GM19035 (cell line): ENCODE measurements at regions not wholly inside any gene's neighbourhood (a gene's known extent, or its start where the extent isn't known, plus 50 kb on each side); places are given as distances from the start of the nearest gene placed in this dataset.
"Not testable (repeated sequence)": the region's sequence is repeated elsewhere in the genome, so short reads cannot be mapped to it uniquely, and the experiment has no call there.

Source experiments
- ATAC-seq: cut with Tn5 transposase; IDR thresholded peaks from one replicate; pipeline ENCODE4 v1.9.1; 2021; ENCODE audit not compliant: unreplicated experiment

DNA sequence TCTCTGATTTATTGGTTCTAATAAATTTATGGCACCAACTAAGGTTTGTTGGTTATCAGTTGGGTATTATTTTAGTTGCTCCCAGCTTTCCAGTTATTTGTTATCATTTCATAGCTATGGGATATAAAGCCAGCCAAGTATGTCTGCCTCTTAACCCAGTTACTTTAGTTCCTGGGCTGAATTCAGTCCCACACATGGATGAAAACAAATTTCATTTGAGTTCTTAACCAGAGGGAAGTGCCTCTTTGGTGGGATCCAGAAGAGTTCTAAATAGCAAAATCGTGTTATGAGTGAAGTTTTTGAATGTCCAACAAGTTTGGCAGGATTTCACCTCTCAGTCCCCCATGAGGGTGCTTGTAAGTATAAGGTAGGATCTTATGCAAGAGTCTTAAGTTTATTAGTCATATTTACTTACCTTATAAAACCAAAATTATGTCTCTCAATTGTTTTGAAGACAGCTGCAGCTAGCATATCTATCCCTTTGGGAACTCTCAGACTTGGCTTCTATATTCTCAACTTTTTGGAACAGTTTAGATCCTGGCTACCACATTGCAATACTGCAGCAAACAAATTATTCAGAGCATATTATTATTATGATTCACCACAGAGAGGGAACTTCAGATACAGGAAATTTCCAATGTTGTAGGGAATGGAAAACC is 683.6 kb downstream of the BCKDHB start:
- no peak for ATAC-seq

DNA sequence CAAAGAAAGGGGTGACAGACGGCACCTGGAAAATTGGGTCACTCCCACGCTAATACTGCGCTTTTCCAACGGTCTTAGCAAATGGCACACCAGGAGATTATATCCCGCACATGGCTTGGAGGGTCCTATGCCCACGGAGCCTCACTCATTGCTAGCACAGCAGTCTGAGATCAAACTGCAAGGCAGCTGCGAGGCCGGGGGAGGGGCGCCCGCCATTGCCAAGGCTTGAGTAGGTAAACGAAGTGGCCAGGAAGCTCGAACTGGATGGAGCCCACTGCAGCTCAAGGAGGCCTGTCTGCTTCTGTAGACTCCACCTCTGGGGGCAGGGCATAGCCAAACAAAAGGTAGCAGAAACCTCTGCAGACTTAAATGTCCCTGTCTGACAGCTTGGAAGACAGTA is 676.8 kb downstream of the BCKDHB start:
- ATAC-seq, result not testable (repeated sequence)

GRCh38 chr6:80771941-80772340 is 665.5 kb downstream of the BCKDHB start:
- no peak for ATAC-seq

DNA sequence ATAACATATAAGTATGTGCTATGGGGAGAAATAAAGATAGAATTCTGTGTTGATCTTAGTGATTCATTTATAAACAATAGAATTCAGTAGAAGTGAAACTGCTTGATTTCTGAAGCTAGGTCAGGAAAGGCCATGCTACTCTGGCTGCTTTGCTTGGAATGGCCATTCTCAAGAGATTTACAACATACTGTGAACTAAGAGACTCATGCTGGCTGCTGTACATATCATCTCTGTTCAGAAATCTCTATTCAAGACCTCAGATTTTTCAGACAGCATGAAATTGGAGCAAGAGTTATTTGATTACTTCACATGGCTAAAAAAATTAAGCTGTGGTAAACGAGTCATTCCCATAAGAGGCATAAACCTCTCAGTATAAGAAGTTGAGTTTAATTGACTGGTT is 662.6 kb downstream of the BCKDHB start:
- ATAC-seq, result no peak

DNA sequence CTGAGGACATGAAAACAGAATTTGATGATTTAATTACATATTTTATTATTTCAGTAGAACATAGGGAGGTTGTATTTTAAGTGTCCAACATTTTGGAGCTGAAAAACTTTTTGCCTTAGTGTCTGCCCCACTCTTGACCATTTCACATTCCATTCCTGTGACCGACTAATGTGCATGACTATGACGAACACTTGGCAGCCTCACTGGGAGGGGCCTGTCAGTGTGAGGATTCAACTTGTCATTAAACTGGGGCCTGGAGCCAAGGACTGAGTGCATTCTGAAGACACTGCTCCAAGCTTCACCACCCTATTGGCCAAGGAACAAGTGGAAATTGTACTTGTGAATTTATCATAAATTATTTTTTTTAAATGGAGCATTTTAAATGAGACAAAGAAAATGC is 661.3 kb downstream of the BCKDHB start:
- ATAC-seq, result no peak

DNA sequence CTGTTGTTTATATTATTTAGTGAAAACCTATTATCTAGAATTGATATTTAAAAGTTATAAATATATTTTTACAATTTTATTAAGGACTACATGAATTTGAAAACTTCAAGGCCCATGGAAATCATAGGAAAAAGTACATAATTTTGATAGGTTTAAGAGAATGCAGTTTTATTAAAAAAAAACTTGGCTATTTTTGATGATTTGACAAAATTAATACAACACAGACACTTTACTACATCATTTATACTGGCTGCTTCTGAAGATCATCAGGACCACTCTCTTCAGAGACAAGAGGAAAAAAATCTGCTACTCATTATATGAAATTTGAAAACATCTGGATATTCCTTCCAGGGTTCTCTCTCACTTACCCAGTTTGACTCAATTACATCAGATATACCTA is 637.7 kb downstream of the BCKDHB start:
- no peak for ATAC-seq

DNA sequence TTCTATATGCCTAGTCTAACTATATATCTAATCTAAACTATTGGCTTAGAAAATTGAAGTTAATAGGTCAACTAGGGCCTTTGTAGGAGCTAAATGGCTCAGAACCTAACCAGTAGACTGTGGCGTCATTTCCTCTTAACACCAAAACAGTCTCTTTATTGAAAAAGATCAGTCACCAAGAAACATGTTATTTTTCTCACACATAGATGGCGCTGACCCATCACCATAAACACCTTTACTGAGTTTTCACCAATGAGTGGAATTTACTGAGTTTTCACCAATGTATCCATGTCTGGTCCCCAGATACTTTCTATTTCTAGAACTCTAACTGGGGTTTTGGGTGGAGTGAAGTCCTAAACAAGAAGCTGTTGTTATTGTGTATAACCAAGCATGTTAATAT is 636.0 kb downstream of the BCKDHB start:
- no peak for ATAC-seq

- no peak for ATAC-seq
Observed at GRCh38 chr6:80733641-80734040, 627.2 kb downstream of the BCKDHB start.

- ATAC-seq, result no peak
Observed at GRCh38 chr6:80728830-80729229, 622.4 kb downstream of the BCKDHB start.

DNA sequence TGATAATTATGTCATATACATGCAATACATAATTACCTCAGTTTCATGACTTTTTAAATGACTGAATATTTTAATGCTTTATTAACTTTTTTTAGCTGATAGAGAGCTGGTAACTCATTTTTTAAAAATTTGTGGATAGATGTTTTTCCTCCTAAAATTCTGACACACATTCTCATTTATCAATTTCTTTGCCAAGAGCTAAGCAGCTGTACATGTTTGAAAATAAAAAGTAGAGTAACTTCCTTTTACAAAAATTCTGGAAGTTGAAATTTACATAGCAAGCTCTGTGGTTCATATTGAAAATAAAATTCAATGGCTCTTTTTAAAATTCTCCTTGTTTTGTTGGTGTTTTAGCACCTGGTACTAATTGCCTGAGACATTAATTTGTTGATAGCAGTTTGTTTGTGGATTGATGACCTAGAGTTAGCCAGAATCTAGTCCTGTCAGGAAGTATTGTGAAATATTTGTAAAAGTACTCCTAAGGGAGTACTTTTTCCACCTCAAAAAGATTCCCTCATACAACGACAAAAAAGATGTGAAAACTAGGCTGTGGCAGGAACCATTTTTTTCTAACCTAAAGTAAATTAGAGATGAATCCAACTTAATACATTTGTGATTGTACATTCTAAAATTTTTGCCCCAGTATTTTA is 621.8 kb downstream of the BCKDHB start:
- ATAC-seq, result no peak

DNA sequence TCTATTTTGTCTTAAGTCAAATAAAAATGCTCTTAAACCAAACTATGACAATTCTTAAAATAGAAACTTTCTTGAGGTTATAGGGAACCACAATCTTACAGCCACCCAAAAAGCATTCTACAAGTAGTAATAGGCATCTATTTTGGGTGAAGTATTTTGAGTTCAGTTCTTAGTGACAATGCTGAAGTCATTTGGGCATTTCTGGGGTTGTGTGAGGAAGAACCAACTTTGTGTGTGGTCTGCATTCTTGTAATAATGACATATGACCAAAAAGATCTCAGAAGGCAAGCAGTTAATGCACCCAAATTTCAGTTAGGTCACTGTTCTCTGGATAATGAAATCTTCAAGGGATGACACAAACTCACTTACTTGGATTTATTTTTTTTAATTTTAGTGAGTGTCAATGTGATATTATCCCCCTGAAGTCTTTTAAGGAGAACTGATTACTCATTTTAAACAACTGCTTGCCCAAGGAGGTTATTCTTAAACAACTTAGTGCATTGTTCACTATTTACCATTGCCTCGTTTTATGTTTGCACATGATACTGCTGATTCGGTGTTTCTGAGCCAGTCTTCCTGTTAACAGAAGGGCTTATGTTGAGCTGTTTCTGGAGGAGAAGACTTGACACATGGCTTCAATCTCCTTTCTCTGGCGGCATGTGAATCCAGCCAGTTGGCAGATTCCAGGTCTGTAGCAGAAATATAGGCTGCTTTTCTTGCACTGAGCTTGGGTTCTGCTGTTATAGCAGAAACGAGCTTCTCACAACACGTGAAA is 618.9 kb downstream of the BCKDHB start:
- no peak for ATAC-seq

DNA sequence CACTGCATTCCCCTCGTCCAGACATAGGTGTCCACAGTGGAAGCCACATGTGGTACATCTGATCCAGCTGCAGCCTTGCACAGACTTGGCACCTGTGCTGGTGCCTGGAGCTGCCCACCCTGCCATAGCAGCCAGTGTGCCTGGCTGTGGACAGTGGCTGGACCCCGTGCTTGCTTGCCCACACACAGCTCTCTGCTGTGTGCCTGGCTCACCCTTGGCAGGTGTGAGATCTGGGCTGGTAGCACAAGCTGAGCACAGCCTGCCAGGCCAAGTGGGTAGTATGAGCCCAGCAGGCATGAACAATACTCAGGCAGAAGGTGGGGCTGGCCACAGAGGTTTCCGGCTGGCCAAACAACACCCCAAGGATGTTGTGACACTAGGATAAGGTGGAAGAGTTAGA is 614.4 kb downstream of the BCKDHB start:
- ATAC-seq, result no peak

DNA sequence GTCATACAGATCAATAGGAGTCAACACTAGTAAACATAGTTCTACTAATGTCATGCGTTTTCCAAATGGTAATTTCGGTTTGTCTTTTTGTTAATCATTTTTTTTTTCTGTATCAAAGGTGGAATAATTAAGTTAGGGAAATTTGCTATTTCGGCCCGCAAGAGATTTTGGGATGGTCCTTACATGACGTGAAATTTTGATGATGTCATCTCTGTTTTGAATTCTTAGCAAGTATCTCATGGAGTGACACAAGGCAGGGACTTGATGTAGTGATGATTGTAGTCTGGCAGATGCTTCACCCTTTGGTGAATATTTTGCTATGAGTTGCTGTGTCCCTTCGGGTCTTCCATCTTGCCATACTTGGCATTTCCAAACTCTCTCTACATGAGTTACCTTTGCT is 608.0 kb downstream of the BCKDHB start:
- ATAC-seq, result no peak

DNA sequence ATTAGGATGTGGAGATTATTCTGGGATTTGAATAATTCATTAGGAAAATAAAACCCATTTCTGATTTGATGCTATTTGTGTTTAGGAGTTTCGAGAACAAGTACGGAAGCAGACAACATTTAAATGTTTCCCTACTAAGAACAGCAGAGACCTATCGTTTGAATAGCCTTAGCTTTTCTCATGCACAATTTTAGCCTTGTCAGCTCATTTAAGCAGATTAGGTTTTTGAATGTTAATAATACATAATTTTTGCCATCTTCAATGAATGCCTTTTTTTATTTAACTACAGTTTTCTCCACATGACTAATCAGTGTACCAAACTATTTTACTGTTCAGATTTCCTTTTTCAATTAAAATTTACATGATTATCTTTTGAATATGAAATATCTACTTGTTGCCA is 592.0 kb downstream of the BCKDHB start:
- no peak for ATAC-seq

- ATAC-seq, result no peak
Observed at GRCh38 chr6:80696268-80696667, 589.8 kb downstream of the BCKDHB start.

DNA sequence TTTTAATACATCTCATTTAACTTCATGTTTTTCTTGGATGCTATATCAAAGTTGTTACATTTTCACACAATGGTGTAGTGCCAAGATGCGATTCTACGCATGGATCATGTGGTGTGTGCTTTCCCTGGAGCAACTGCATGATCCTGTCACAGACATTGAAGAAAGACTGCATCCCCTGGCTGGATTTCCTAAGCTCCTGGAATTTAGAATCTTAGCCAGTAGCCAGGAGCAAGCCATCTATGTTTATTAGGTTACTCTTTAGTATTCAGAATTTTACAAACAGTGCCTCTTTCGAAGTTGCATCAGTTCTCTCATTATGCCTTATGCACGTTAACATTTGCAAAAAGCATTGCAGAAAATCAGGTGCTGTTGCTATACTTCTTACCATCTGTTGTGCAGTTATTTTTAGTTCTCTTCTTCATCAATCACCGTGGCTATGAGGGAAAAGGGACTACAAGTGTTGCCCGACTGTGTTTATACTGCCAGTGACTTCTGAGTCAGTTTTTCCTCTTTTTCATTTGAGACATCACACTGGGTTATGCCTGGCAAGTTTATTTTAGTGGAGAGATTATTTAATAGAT is 584.2 kb downstream of the BCKDHB start:
- no peak for ATAC-seq

DNA sequence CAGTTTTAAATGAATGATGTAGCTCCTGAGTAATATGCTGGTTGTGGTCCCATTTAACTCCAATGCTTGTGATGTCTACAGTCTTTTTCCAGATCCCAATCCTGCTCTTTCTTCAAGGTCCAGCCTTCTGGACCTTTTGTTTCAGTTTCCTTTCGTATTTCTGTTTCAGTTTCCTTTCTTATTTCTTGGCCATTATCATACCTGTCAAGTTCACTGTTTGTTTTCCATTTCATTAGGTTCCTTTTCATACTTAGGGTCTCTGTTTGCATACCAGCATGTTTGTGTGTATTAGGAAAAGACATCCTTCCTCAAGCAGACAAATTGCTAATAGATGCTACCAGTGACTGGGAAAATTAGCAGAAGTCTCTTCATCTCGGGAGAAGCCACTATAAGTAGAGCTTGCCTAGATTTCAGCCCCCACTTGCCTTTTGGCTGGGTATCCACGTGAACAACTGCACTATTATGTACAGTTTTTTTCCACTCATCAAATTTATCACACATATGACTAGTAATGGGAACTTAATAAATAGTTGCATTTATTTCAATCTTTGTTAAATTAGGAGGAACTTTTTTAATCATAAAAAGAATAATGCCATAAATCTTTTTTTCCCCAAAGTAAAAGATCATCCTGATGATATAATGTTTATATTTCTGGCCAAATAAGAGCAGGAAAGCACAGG is 583.4 kb downstream of the BCKDHB start:
- ATAC-seq, result no peak

DNA sequence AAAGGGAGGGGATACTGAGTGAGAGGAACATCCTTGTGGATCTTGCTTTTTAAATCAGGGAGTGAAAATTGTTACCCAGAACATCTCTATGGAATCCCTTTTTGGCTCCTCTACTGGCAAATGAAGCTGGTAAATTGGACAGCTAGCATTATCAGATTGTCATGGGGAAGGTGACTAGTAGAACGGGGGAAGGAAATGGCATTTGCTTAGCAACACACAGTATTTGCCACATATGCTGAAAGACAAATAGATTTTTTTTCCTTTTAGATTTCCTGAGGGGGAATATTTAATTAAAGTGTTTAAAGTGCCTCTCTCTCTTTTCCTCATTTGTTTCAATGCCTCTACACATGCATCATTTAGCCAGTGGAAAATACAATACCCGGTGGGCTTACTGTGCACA is 573.5 kb downstream of the BCKDHB start:
- ATAC-seq, result no peak

DNA sequence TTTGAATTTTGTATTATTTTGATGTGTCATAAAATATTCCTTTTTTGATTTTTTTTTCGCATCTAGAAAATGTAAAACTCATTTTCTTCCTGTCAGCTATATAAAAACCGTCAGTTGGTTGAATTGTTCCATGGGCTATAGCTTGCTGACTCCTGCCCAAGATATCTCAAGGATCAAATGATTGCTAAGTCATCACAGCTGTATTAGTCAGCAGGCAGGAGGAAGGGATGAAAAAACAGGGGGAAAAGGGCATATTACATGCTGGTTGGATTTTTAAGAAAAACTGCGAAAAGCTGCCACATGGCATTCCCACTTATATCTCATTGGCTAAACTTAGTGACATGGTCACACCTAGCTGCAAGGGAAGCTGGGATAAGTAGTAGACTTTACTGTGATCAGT is 569.9 kb downstream of the BCKDHB start:
- no peak for ATAC-seq

- ATAC-seq, result no peak
Observed at GRCh38 chr6:80674669-80675068, 568.2 kb downstream of the BCKDHB start.

DNA sequence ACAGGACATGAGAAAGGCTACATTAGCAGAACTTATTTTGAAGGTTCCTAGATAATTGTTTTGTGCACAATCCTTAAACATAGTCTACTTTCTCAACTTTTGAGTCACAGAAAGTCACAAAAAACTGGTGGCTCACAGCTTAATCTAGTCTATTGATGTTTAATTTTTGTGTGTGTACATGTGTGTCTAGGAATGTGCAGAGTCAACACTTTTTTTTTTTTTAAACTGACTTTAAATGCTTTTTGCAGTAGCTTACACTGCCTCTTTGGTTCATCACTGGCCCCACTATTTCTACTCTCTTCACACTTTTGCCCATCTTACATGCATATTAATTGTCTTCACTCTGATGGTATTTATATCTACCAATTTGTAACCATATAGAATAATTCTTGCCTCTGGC is 566.9 kb downstream of the BCKDHB start:
- ATAC-seq, result no peak
